ENCODE measurements at regions not wholly inside any gene's neighbourhood (a gene's known extent, or its start where the extent isn't known, plus 50 kb on each side); places are given as distances from the start of the nearest gene placed in this dataset.

- TF ChIP-seq POLR2A (IDR thresholded peaks at IDR 0.05), result no peak
- TF ChIP-seq, protein P1, sequence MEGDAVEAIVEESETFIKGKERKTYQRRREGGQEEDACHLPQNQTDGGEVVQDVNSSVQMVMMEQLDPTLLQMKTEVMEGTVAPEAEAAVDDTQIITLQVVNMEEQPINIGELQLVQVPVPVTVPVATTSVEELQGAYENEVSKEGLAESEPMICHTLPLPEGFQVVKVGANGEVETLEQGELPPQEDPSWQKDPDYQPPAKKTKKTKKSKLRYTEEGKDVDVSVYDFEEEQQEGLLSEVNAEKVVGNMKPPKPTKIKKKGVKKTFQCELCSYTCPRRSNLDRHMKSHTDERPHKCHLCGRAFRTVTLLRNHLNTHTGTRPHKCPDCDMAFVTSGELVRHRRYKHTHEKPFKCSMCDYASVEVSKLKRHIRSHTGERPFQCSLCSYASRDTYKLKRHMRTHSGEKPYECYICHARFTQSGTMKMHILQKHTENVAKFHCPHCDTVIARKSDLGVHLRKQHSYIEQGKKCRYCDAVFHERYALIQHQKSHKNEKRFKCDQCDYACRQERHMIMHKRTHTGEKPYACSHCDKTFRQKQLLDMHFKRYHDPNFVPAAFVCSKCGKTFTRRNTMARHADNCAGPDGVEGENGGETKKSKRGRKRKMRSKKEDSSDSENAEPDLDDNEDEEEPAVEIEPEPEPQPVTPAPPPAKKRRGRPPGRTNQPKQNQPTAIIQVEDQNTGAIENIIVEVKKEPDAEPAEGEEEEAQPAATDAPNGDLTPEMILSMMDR (IDR thresholded peaks at IDR 0.05), result no peak
These were observed 1614.4 kb upstream of the DDX18 start for GRCh38 chr2:116200086-116200485.

Data from body of pancreas (tissue), 4 donors.